Esophagus muscularis mucosa (tissue), 4 donors: ENCODE measurements at regions not wholly inside any gene's neighbourhood (a gene's known extent, or its start where the extent isn't known, plus 50 kb on each side); places are given as distances from the start of the nearest gene placed in this dataset.

Experiments used
- EP300 ChIP-seq: sonication (generic); formaldehyde crosslinking; IDR thresholded peaks from one replicate; pipeline ENCODE4 v1.6.1; 2017; ENCODE audit warnings: antibody characterized with exemption
- POLR2A ChIP-seq: fragments of 450-650 bp; IDR thresholded peaks from one replicate; pipeline ENCODE4 v1.6.1; 2017; ENCODE audit warnings: antibody characterized with exemption, moderate library complexity, mild to moderate bottlenecking, low read depth
- POLR2AphosphoS5 ChIP-seq, 2 donors: sonication (generic); formaldehyde crosslinking; IDR thresholded peaks; one replicate each; pipeline ENCODE4 v1.6.1; 2017; ENCODE audit warnings: antibody characterized with exemption in 2 of 2
- TF ChIP-seq, protein P1 (sequence below), 3 experiments: fragments of 200-600 bp in 2 of 3; fragments of 450-650 bp in 1 of 3; sonication (generic) in 2 of 3; IDR thresholded peaks; one replicate each; pipeline ENCODE4 v1.5.1; 2017 to 2019; ENCODE audit warnings: antibody characterized with exemption in 3 of 3, mild to moderate bottlenecking in 2 of 3, moderate library complexity in 1 of 3

DNA sequence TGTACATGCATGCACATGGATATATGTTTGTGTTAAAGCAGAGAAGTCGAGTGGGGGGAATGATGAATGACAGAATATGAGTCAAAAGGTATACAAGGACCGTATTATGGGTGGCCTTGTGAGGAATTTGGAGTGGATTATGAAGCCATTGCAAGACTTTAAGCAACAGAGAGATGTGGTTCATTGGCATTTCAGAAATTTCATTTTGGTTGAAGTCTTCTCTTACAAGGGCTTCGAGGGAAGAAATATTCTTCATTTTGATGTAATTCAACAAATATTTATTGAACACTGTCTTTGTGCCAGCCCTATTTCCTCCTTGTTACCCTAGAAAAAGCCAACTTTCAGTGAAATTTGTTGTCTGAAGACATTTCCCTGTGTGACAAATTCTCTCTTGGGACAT is 83.9 kb upstream of the SLCO6A1 start:
- TF ChIP-seq, protein P1, sequence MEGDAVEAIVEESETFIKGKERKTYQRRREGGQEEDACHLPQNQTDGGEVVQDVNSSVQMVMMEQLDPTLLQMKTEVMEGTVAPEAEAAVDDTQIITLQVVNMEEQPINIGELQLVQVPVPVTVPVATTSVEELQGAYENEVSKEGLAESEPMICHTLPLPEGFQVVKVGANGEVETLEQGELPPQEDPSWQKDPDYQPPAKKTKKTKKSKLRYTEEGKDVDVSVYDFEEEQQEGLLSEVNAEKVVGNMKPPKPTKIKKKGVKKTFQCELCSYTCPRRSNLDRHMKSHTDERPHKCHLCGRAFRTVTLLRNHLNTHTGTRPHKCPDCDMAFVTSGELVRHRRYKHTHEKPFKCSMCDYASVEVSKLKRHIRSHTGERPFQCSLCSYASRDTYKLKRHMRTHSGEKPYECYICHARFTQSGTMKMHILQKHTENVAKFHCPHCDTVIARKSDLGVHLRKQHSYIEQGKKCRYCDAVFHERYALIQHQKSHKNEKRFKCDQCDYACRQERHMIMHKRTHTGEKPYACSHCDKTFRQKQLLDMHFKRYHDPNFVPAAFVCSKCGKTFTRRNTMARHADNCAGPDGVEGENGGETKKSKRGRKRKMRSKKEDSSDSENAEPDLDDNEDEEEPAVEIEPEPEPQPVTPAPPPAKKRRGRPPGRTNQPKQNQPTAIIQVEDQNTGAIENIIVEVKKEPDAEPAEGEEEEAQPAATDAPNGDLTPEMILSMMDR (IDR thresholded peaks at IDR 0.05): no peak
- TF ChIP-seq POLR2AphosphoS5 (IDR thresholded peaks at IDR 0.05): no peak
- TF ChIP-seq POLR2A: no peak
- TF ChIP-seq EP300: no peak
